ENCODE measurements at regions not wholly inside any gene's neighbourhood (a gene's known extent, or its start where the extent isn't known, plus 50 kb on each side); places are given as distances from the start of the nearest gene placed in this dataset.
"Not testable (repeated sequence)": the region's sequence is repeated elsewhere in the genome, so short reads cannot be mapped to it uniquely, and the experiment has no call there.

- H3K9ac ChIP-seq (ENCODE audit: low read length); H3K27ac ChIP-seq (ENCODE audit: low read depth, low read length); H3K4me3 ChIP-seq (ENCODE audit: low read depth in 1 of 2, low read length in 2 of 2); H3K4me1 ChIP-seq (ENCODE audit: insufficient read depth, low read length); H3K9me3 ChIP-seq (ENCODE audit: low read length); H3K27me3 ChIP-seq (ENCODE audit: control insufficient read depth in 1 of 2, insufficient read depth in 2 of 2, low read length in 2 of 2); H3K36me3 ChIP-seq (ENCODE audit: insufficient read depth, low read length): not testable (repeated sequence)
These were observed 199.3 kb downstream of the MATN1 start for GRCh38 chr1:30524025-30524555.

- no peaks in the 10 kb centered on the region for H3K36me3 ChIP-seq (ENCODE audit: insufficient read depth, low read length)
- no peaks in the 10 kb centered on the region for H3K9me3 ChIP-seq (ENCODE audit: low read length)
- H3K4me1 ChIP-seq (ENCODE audit: insufficient read depth, low read length), result no peaks in the 10 kb centered on the region
- H3K27me3 ChIP-seq (ENCODE audit: control insufficient read depth in 1 of 2, insufficient read depth in 2 of 2, low read length in 2 of 2), result peaks cover 0 to 7% of the 10 kb centered on the region in 2 donors
- H3K27ac ChIP-seq (ENCODE audit: low read depth, low read length), result no peak overlapping the region
- H3K4me3 ChIP-seq (ENCODE audit: low read depth in 1 of 2, low read length in 2 of 2), result no peak overlapping the region
- no peak overlapping the region for H3K9ac ChIP-seq (ENCODE audit: low read length)
These were observed 200.0 kb downstream of the MATN1 start for GRCh38 chr1:30523055-30524020.

- Histone ChIP-seq H3K4me1 (ENCODE audit: insufficient read depth, low read length) (no peaks in the 10 kb centered on the region), H3K27me3 (ENCODE audit: control insufficient read depth in 1 of 2, insufficient read depth in 2 of 2, low read length in 2 of 2) (peaks cover 0 to 7% of the 10 kb centered on the region in 2 donors), H3K27ac (ENCODE audit: low read depth, low read length) (no peak overlapping the region), H3K4me3 (ENCODE audit: low read depth in 1 of 2, low read length in 2 of 2) (no peak overlapping the region), H3K9ac (ENCODE audit: low read length) (no peak overlapping the region), H3K9me3 (ENCODE audit: low read length) (no peaks in the 10 kb centered on the region), H3K36me3 (ENCODE audit: insufficient read depth, low read length) (no peaks in the 10 kb centered on the region)
These were observed 201.1 kb downstream of the MATN1 start for GRCh38 chr1:30522031-30523004.

GRCh38 chr1:30521261-30521865, 202.0 kb downstream of the MATN1 start:
- H3K27me3 ChIP-seq (ENCODE audit: control insufficient read depth in 1 of 2, insufficient read depth in 2 of 2, low read length in 2 of 2), result peaks cover 0 to 7% of the 10 kb centered on the region in 2 donors
- no peaks in the 10 kb centered on the region for H3K9me3 ChIP-seq (ENCODE audit: low read length)
- H3K4me3 ChIP-seq (ENCODE audit: low read depth in 1 of 2, low read length in 2 of 2), result no peak overlapping the region
- H3K9ac ChIP-seq (ENCODE audit: low read length), result no peak overlapping the region
- H3K4me1 ChIP-seq (ENCODE audit: insufficient read depth, low read length), result no peaks in the 10 kb centered on the region
- no peaks in the 10 kb centered on the region for H3K36me3 ChIP-seq (ENCODE audit: insufficient read depth, low read length)
- H3K27ac ChIP-seq (ENCODE audit: low read depth, low read length), result no peak overlapping the region

- H3K4me3 ChIP-seq (ENCODE audit: low read depth in 1 of 2, low read length in 2 of 2), result no peak overlapping the region
- no peak overlapping the region for H3K9ac ChIP-seq (ENCODE audit: low read length)
- no peaks in the 10 kb centered on the region for H3K36me3 ChIP-seq (ENCODE audit: insufficient read depth, low read length)
- no peak overlapping the region for H3K27ac ChIP-seq (ENCODE audit: low read depth, low read length)
- H3K4me1 ChIP-seq (ENCODE audit: insufficient read depth, low read length), result no peaks in the 10 kb centered on the region
- H3K9me3 ChIP-seq (ENCODE audit: low read length), result no peaks in the 10 kb centered on the region
- peaks cover 0 to 7% of the 10 kb centered on the region in 2 donors for H3K27me3 ChIP-seq (ENCODE audit: control insufficient read depth in 1 of 2, insufficient read depth in 2 of 2, low read length in 2 of 2)
These were observed 202.9 kb downstream of the MATN1 start for GRCh38 chr1:30520476-30520875.

GRCh38 chr1:30519201-30519763, 204.1 kb downstream of the MATN1 start:
- no peak overlapping the region for H3K9ac ChIP-seq (ENCODE audit: low read length)
- H3K27ac ChIP-seq (ENCODE audit: low read depth, low read length), result no peak overlapping the region
- H3K27me3 ChIP-seq (ENCODE audit: control insufficient read depth in 1 of 2, insufficient read depth in 2 of 2, low read length in 2 of 2), result peaks cover 0 to 7% of the 10 kb centered on the region in 2 donors
- no peaks in the 10 kb centered on the region for H3K4me1 ChIP-seq (ENCODE audit: insufficient read depth, low read length)
- no peak overlapping the region for H3K4me3 ChIP-seq (ENCODE audit: low read depth in 1 of 2, low read length in 2 of 2)
- H3K9me3 ChIP-seq (ENCODE audit: low read length), result no peaks in the 10 kb centered on the region
- no peaks in the 10 kb centered on the region for H3K36me3 ChIP-seq (ENCODE audit: insufficient read depth, low read length)

GRCh38 chr1:30518696-30519095, 204.7 kb downstream of the MATN1 start:
- H3K27me3 ChIP-seq (ENCODE audit: control insufficient read depth in 1 of 2, insufficient read depth in 2 of 2, low read length in 2 of 2), result peaks cover 0 to 7% of the 10 kb centered on the region in 2 donors
- H3K27ac ChIP-seq (ENCODE audit: low read depth, low read length), result no peak overlapping the region
- H3K9ac ChIP-seq (ENCODE audit: low read length), result no peak overlapping the region
- no peaks in the 10 kb centered on the region for H3K9me3 ChIP-seq (ENCODE audit: low read length)
- H3K4me1 ChIP-seq (ENCODE audit: insufficient read depth, low read length), result no peaks in the 10 kb centered on the region
- H3K36me3 ChIP-seq (ENCODE audit: insufficient read depth, low read length), result no peaks in the 10 kb centered on the region
- H3K4me3 ChIP-seq (ENCODE audit: low read depth in 1 of 2, low read length in 2 of 2), result no peak overlapping the region

- Histone ChIP-seq H3K36me3 (ENCODE audit: insufficient read depth, low read length) (no peaks in the 10 kb centered on the region), H3K27ac (ENCODE audit: low read depth, low read length) (no peak overlapping the region), H3K4me3 (ENCODE audit: low read depth in 1 of 2, low read length in 2 of 2) (no peak overlapping the region), H3K4me1 (ENCODE audit: insufficient read depth, low read length) (no peaks in the 10 kb centered on the region), H3K9ac (ENCODE audit: low read length) (no peak overlapping the region), H3K9me3 (ENCODE audit: low read length) (no peaks in the 10 kb centered on the region), H3K27me3 (ENCODE audit: control insufficient read depth in 1 of 2, insufficient read depth in 2 of 2, low read length in 2 of 2) (peaks cover 0 to 7% of the 10 kb centered on the region in 2 donors)
These were observed 205.2 kb downstream of the MATN1 start for GRCh38 chr1:30518186-30518585.

GRCh38 chr1:30517666-30518065, 205.7 kb downstream of the MATN1 start:
- H3K4me1 ChIP-seq (ENCODE audit: insufficient read depth, low read length); H3K36me3 ChIP-seq (ENCODE audit: insufficient read depth, low read length); H3K9me3 ChIP-seq (ENCODE audit: low read length); H3K27ac ChIP-seq (ENCODE audit: low read depth, low read length); H3K9ac ChIP-seq (ENCODE audit: low read length); H3K4me3 ChIP-seq (ENCODE audit: low read depth in 1 of 2, low read length in 2 of 2); H3K27me3 ChIP-seq (ENCODE audit: control insufficient read depth in 1 of 2, insufficient read depth in 2 of 2, low read length in 2 of 2): not testable (repeated sequence)

GRCh38 chr1:30517241-30517640, 206.1 kb downstream of the MATN1 start:
- H3K4me1 ChIP-seq (ENCODE audit: insufficient read depth, low read length); H3K27ac ChIP-seq (ENCODE audit: low read depth, low read length); H3K27me3 ChIP-seq (ENCODE audit: control insufficient read depth in 1 of 2, insufficient read depth in 2 of 2, low read length in 2 of 2); H3K36me3 ChIP-seq (ENCODE audit: insufficient read depth, low read length); H3K9me3 ChIP-seq (ENCODE audit: low read length); H3K4me3 ChIP-seq (ENCODE audit: low read depth in 1 of 2, low read length in 2 of 2); H3K9ac ChIP-seq (ENCODE audit: low read length): not testable (repeated sequence)

GRCh38 chr1:30516485-30516858, 206.9 kb downstream of the MATN1 start:
- no peak overlapping the region for H3K4me3 ChIP-seq (ENCODE audit: low read depth in 1 of 2, low read length in 2 of 2)
- H3K36me3 ChIP-seq (ENCODE audit: insufficient read depth, low read length), result no peaks in the 10 kb centered on the region
- no peak overlapping the region for H3K9ac ChIP-seq (ENCODE audit: low read length)
- H3K9me3 ChIP-seq (ENCODE audit: low read length), result no peaks in the 10 kb centered on the region
- no peak overlapping the region for H3K27ac ChIP-seq (ENCODE audit: low read depth, low read length)
- no peaks in the 10 kb centered on the region for H3K27me3 ChIP-seq (ENCODE audit: control insufficient read depth in 1 of 2, insufficient read depth in 2 of 2, low read length in 2 of 2)
- no peaks in the 10 kb centered on the region for H3K4me1 ChIP-seq (ENCODE audit: insufficient read depth, low read length)

All from muscle layer of colon (tissue), 2 donors.